ENCODE measurements at regions not wholly inside any gene's neighbourhood (a gene's known extent, or its start where the extent isn't known, plus 50 kb on each side); places are given as distances from the start of the nearest gene placed in this dataset.

DNA sequence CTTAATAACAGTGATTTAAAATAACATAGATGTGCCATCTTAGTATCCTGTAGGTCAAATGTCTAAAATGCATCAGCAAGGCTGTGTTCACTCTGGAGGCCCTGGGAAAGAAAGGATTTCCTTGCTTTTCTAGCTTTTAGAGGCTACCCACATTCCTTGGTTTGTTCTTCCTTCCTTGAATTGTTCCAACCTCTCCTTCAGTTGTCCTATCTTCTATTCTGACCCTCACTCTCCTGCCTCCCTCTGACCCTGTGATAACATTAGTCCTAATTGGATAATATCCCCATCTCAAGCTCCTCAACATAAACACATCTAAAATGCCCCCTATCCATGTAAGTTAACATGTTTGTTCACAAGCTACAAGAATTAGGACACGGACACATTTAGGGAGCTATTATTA, 733.5 kb downstream of the SOCS6 start:
- no peak overlapping the region for H2BK5ac ChIP-seq (ENCODE audit: low read depth, low read length, poor library complexity, severe bottlenecking)
- H2AFZ ChIP-seq (ENCODE audit: low read depth, low read length) = no peak overlapping the region
- H3K4ac ChIP-seq (ENCODE audit: low read depth in 1 of 2, low read length in 2 of 2) = no peak overlapping the region
- H3K4me2 ChIP-seq (ENCODE audit: low read length, poor library complexity, severe bottlenecking) = no peak overlapping the region
- peaks cover 6% of the 10 kb centered on the region for H3K9me3 ChIP-seq (ENCODE audit: control insufficient read depth, low read length)
- H3K27me3 ChIP-seq (ENCODE audit: control insufficient read depth in 1 of 2, insufficient read depth in 1 of 2, low read length in 2 of 2) = no peaks in the 10 kb centered on the region
- H4K91ac ChIP-seq (ENCODE audit: low read length) = no peak overlapping the region
- no peaks in the 10 kb centered on the region for H3K36me3 ChIP-seq (ENCODE audit: control insufficient read depth in 1 of 2, insufficient read depth in 2 of 2, low read depth in 1 of 2, low read length in 2 of 2)
- H3K27ac ChIP-seq (ENCODE audit: low read length, poor library complexity, severe bottlenecking) = no peak overlapping the region
- no peaks in the 10 kb centered on the region for H3K79me1 ChIP-seq (replicated peaks; ENCODE audit: low read length, poor library complexity, severe bottlenecking)
- no peak overlapping the region for H4K8ac ChIP-seq (ENCODE audit: low read length)
- no peak overlapping the region for H3K14ac ChIP-seq (ENCODE audit: low read length in 2 of 2)
- DNase-seq = no peak
- no peak overlapping the region for H3K9ac ChIP-seq (ENCODE audit: low read length)
- no peak overlapping the region for H3K18ac ChIP-seq (ENCODE audit: low read depth in 1 of 2, low read length in 2 of 2)
- no CpG with 5 or more reads among the region's 1 CpG for WGBS
- H3K4me1 ChIP-seq (ENCODE audit: control insufficient read depth, insufficient read depth, low read depth, low read length) = no peaks in the 10 kb centered on the region
- H2BK120ac ChIP-seq (ENCODE audit: low read depth, low read length) = no peak overlapping the region
- no peak overlapping the region for H2AK5ac ChIP-seq (ENCODE audit: low read length, severe bottlenecking)
- H2BK12ac ChIP-seq (ENCODE audit: low read length in 2 of 2) = no peak overlapping the region
- no peak overlapping the region for H3K4me3 ChIP-seq (ENCODE audit: insufficient read depth in 1 of 2, low read depth in 1 of 2, low read length in 2 of 2)
- no peak overlapping the region for H3K23ac ChIP-seq (ENCODE audit: low read length in 2 of 2)
- no peak overlapping the region for H2BK15ac ChIP-seq (ENCODE audit: low read depth, poor library complexity, severe bottlenecking)

DNA sequence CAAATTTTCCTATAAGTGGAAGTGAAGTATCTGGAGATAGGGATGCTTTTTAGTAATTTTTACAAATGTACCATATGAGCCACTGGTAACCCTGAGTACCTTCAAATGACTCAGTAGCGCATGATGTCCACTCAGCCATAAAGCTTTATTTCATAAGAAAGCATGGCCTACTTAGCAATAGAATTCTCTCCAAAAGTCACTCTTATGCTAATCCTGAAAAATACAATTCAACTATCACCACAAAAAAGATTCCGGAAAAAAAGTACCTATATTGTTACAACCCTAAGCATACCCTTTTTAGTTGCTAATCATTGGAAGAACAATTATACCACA, 732.2 kb downstream of the SOCS6 start:
- Histone ChIP-seq H2BK5ac (ENCODE audit: low read depth, low read length, poor library complexity, severe bottlenecking) (no peak overlapping the region), H4K8ac (ENCODE audit: low read length) (no peak overlapping the region), H3K9me3 (ENCODE audit: control insufficient read depth, low read length) (peaks cover 18% of the 10 kb centered on the region), H4K91ac (ENCODE audit: low read length) (no peak overlapping the region), H3K4me2 (ENCODE audit: low read length, poor library complexity, severe bottlenecking) (no peak overlapping the region), H3K4me1 (ENCODE audit: control insufficient read depth, insufficient read depth, low read depth, low read length) (no peaks in the 10 kb centered on the region), H3K36me3 (ENCODE audit: control insufficient read depth in 1 of 2, insufficient read depth in 2 of 2, low read depth in 1 of 2, low read length in 2 of 2) (no peaks in the 10 kb centered on the region), H2BK120ac (ENCODE audit: low read depth, low read length) (no peak overlapping the region), H2BK12ac (ENCODE audit: low read length in 2 of 2) (no peak overlapping the region), H3K4ac (ENCODE audit: low read depth in 1 of 2, low read length in 2 of 2) (no peak overlapping the region), H3K4me3 (ENCODE audit: insufficient read depth in 1 of 2, low read depth in 1 of 2, low read length in 2 of 2) (peak overlapping the region in 1 of 2 experiments; percentile 2), H3K79me1 (replicated peaks; ENCODE audit: low read length, poor library complexity, severe bottlenecking) (no peaks in the 10 kb centered on the region), H2AFZ (ENCODE audit: low read depth, low read length) (no peak overlapping the region), H3K14ac (ENCODE audit: low read length in 2 of 2) (no peak overlapping the region), H3K27me3 (ENCODE audit: control insufficient read depth in 1 of 2, insufficient read depth in 1 of 2, low read length in 2 of 2) (no peaks in the 10 kb centered on the region), H3K9ac (ENCODE audit: low read length) (no peak overlapping the region), H3K18ac (ENCODE audit: low read depth in 1 of 2, low read length in 2 of 2) (no peak overlapping the region), H2BK15ac (ENCODE audit: low read depth, poor library complexity, severe bottlenecking) (no peak overlapping the region), H2AK5ac (ENCODE audit: low read length, severe bottlenecking) (no peak overlapping the region), H3K23ac (ENCODE audit: low read length in 2 of 2) (no peak overlapping the region), H3K27ac (ENCODE audit: low read length, poor library complexity, severe bottlenecking) (no peak overlapping the region)
- 95% methylated on average over 2 of the region's 2 CpGs for WGBS
- DNase-seq = no peak

DNA sequence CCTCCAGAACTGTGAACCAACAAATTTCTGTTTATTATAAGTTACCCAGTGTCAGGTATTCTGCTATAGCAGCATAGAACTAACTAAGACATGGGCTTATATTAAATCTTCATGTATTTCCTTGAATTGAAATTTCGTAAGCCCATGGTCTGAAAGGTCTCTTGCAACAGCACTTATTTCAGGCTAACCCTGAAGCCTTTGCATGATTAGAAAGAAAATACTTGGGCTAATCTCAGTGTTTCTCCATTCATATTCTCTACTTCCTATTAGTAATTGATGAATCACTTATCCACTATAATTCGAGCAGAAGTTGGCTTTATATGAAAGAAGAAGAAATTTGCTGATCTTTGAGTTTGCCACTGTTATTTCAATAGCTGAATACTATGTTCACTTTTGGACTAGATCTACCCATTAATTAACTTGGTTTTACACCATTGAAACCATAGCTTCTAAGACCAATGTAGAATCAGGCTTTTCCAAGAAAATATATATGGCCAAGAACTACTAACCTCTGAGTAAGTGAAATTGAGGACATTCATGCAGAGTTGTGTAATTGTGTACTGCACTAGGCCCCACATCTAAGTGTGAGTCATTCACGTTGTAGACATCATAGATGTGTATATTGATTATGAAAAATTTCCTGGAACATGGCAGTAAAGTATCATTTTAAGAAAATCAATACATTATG, 731.6 kb downstream of the SOCS6 start:
- H3K9ac ChIP-seq (ENCODE audit: low read length) = no peak overlapping the region
- no peak overlapping the region for H2BK15ac ChIP-seq (ENCODE audit: low read depth, poor library complexity, severe bottlenecking)
- peaks cover 23% of the 10 kb centered on the region for H3K9me3 ChIP-seq (ENCODE audit: control insufficient read depth, low read length)
- H3K23ac ChIP-seq (ENCODE audit: low read length in 2 of 2) = no peak overlapping the region
- no peak overlapping the region for H3K14ac ChIP-seq (ENCODE audit: low read length in 2 of 2)
- H3K79me1 ChIP-seq (replicated peaks; ENCODE audit: low read length, poor library complexity, severe bottlenecking) = no peaks in the 10 kb centered on the region
- H3K18ac ChIP-seq (ENCODE audit: low read depth in 1 of 2, low read length in 2 of 2) = no peak overlapping the region
- 86% methylated on average over 1 of the region's 3 CpGs for WGBS
- H3K4ac ChIP-seq (ENCODE audit: low read depth in 1 of 2, low read length in 2 of 2) = no peak overlapping the region
- H3K27me3 ChIP-seq (ENCODE audit: control insufficient read depth in 1 of 2, insufficient read depth in 1 of 2, low read length in 2 of 2) = no peaks in the 10 kb centered on the region
- H4K91ac ChIP-seq (ENCODE audit: low read length) = no peak overlapping the region
- H2BK120ac ChIP-seq (ENCODE audit: low read depth, low read length) = no peak overlapping the region
- no peak overlapping the region for H3K4me2 ChIP-seq (ENCODE audit: low read length, poor library complexity, severe bottlenecking)
- no peaks in the 10 kb centered on the region for H3K4me1 ChIP-seq (ENCODE audit: control insufficient read depth, insufficient read depth, low read depth, low read length)
- peak overlapping the region in 1 of 2 experiments; percentile 27 for H3K4me3 ChIP-seq (ENCODE audit: insufficient read depth in 1 of 2, low read depth in 1 of 2, low read length in 2 of 2)
- no peak overlapping the region for H2AFZ ChIP-seq (ENCODE audit: low read depth, low read length)
- DNase-seq = no peak
- H2BK12ac ChIP-seq (ENCODE audit: low read length in 2 of 2) = no peak overlapping the region
- no peak overlapping the region for H3K27ac ChIP-seq (ENCODE audit: low read length, poor library complexity, severe bottlenecking)
- H3K36me3 ChIP-seq (ENCODE audit: control insufficient read depth in 1 of 2, insufficient read depth in 2 of 2, low read depth in 1 of 2, low read length in 2 of 2) = no peaks in the 10 kb centered on the region
- H2AK5ac ChIP-seq (ENCODE audit: low read length, severe bottlenecking) = no peak overlapping the region
- H2BK5ac ChIP-seq (ENCODE audit: low read depth, low read length, poor library complexity, severe bottlenecking) = no peak overlapping the region
- H4K8ac ChIP-seq (ENCODE audit: low read length) = no peak overlapping the region

DNA sequence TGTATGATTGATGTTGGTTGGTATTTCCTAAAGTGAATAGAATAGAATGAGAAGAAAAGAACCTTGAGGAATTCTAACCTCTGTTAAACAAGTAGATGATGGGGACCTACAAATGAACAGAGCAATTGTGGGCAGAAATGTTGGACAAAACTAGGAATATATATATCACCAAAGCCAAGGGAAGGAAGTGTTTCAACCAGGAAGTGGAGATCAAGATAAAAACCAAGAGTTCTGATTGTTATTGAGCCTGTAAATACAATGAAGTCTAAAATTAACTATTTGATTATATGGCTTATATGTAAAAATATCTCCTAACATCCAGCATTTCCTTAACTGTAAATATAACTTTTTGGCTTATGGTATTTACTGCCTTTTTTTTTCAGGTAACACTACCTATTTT, 730.0 kb downstream of the SOCS6 start:
- no peak overlapping the region for H3K27ac ChIP-seq (ENCODE audit: low read length, poor library complexity, severe bottlenecking)
- H3K36me3 ChIP-seq (ENCODE audit: control insufficient read depth in 1 of 2, insufficient read depth in 2 of 2, low read depth in 1 of 2, low read length in 2 of 2) = no peaks in the 10 kb centered on the region
- H3K9me3 ChIP-seq (ENCODE audit: control insufficient read depth, low read length) = peaks cover 27% of the 10 kb centered on the region
- H2BK15ac ChIP-seq (ENCODE audit: low read depth, poor library complexity, severe bottlenecking) = no peak overlapping the region
- no peak for DNase-seq
- no peak overlapping the region for H4K91ac ChIP-seq (ENCODE audit: low read length)
- no peaks in the 10 kb centered on the region for H3K4me1 ChIP-seq (ENCODE audit: control insufficient read depth, insufficient read depth, low read depth, low read length)
- no peak overlapping the region for H3K14ac ChIP-seq (ENCODE audit: low read length in 2 of 2)
- no peaks in the 10 kb centered on the region for H3K79me1 ChIP-seq (replicated peaks; ENCODE audit: low read length, poor library complexity, severe bottlenecking)
- no peak overlapping the region for H2AK5ac ChIP-seq (ENCODE audit: low read length, severe bottlenecking)
- no peak overlapping the region for H4K8ac ChIP-seq (ENCODE audit: low read length)
- H3K9ac ChIP-seq (ENCODE audit: low read length) = no peak overlapping the region
- H2BK5ac ChIP-seq (ENCODE audit: low read depth, low read length, poor library complexity, severe bottlenecking) = no peak overlapping the region
- H2BK120ac ChIP-seq (ENCODE audit: low read depth, low read length) = no peak overlapping the region
- no peak overlapping the region for H3K4ac ChIP-seq (ENCODE audit: low read depth in 1 of 2, low read length in 2 of 2)
- no peak overlapping the region for H3K4me2 ChIP-seq (ENCODE audit: low read length, poor library complexity, severe bottlenecking)
- H2BK12ac ChIP-seq (ENCODE audit: low read length in 2 of 2) = no peak overlapping the region
- H3K23ac ChIP-seq (ENCODE audit: low read length in 2 of 2) = no peak overlapping the region
- no peak overlapping the region for H2AFZ ChIP-seq (ENCODE audit: low read depth, low read length)
- no peak overlapping the region for H3K18ac ChIP-seq (ENCODE audit: low read depth in 1 of 2, low read length in 2 of 2)
- H3K4me3 ChIP-seq (ENCODE audit: insufficient read depth in 1 of 2, low read depth in 1 of 2, low read length in 2 of 2) = no peak overlapping the region
- H3K27me3 ChIP-seq (ENCODE audit: control insufficient read depth in 1 of 2, insufficient read depth in 1 of 2, low read length in 2 of 2) = no peaks in the 10 kb centered on the region

All from mesenchymal stem cell (in vitro differentiated cells and primary cell).